HAP-1 (cell line): ENCODE measurements at regions not wholly inside any gene's neighbourhood (a gene's known extent, or its start where the extent isn't known, plus 50 kb on each side); places are given as distances from the start of the nearest gene placed in this dataset.

ENCODE experiments used
- DNase-seq, 2 experiments: peaks; one replicate each; pipeline ENCODE4 v3.0.0-alpha.2; 2016 to 2020; ENCODE audit warnings: low spot score in 2 of 2
- H3K27me3 ChIP-seq: fragments of 250-450 bp; sonication (Bioruptor Pico); 2 replicates; pipeline ENCODE4 v1.5.1; 2020; ENCODE audit warnings: low read depth, mild to moderate bottlenecking, moderate library complexity
- H3K36me3 ChIP-seq: fragments of 250-450 bp; sonication (Bioruptor Pico); replicated peaks from 2 replicates; pipeline ENCODE4 v1.5.1; 2020; ENCODE audit warnings: mild to moderate bottlenecking
- H3K4me1 ChIP-seq: fragments of 250-450 bp; sonication (Bioruptor Pico); 2 replicates; pipeline ENCODE4 v1.5.1; 2020; ENCODE audit warnings: mild to moderate bottlenecking
- H3K4me3 ChIP-seq: fragments of 250-450 bp; sonication (Bioruptor Pico); 2 replicates; pipeline ENCODE4 v1.5.1; 2020; ENCODE audit warnings: mild to moderate bottlenecking, moderate library complexity
- H3K9me3 ChIP-seq: fragments of 250-450 bp; sonication (Bioruptor Pico); 2 replicates; pipeline ENCODE4 v1.5.1; 2020; ENCODE audit warnings: mild to moderate bottlenecking, moderate library complexity
- in situ Hi-C: fragments of 300-500 bp; cut with MboI; formaldehyde crosslinking; loops from 3 replicates; pipeline ENCODE4 v1.14.3; 2020; ENCODE audit warnings: low sequenced_read_pairs, inconsistent platforms, mixed read lengths

DNA sequence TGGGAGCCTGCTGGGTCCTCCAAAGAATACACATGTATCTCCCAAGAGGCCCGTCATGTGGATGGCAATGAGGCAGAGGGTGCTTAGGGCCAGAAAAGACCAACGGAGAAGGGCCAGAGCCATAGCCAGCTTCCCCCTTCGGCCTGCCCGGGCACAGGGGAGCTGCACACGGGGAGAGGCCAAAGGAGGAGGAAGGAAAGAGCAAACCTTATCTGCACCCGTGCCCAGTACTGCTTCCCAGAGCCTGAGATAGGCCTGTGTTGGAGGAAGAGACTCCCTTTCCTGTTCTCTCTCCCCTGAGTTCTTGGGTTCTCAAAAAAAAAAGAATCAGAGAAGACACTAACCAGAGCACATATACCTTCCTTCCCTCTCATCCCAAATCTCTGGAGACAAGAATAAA is 250.3 kb downstream of the ANAPC1 start:
- in situ Hi-C loops = no loop called here
- no peak overlapping the region for H3K4me3 ChIP-seq
- H3K36me3 ChIP-seq = no peaks in the 10 kb centered on the region
- peaks cover 5% of the 10 kb centered on the region; the same call in 1 of the 2 replicates for H3K27me3 ChIP-seq
- no peak for DNase-seq
- no peaks in the 10 kb centered on the region for H3K9me3 ChIP-seq
- H3K4me1 ChIP-seq = no peaks in the 10 kb centered on the region

DNA sequence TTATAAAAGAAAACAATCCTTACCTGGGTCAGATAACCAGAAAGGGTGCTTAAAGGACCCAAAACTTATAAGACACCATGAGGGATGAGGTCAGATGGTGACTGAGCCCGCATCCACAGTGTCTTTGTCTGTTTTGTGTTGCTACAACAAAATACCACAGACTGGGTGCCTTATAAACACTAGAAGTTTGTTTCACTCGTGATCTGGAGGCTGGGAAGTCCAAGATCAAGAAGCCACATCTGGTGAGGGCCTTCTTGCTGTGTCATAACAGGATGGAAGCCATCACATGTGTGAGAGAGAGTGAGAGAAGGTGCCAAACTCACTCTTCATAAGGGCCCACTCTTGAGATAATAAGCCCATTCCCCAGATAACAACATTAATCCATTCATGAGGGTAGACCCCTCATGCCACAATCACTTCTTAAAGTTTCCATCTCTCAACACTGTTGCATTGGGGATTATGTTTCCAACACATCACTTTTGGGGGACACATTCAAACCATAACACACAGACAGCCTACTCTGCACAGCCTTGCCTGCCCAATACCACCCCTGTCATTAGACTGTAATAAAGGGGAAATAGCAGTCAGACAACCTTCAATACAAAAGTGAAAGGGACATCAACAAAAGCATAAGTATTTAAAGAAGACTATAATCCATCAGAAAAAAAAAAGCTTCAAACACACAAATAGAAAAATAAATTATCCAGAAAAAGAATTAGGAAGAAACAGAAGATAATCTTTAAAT is 249.8 kb downstream of the ANAPC1 start:
- in situ Hi-C loops = no loop called here
- no peak overlapping the region for H3K4me3 ChIP-seq
- no peak for DNase-seq
- H3K4me1 ChIP-seq = no peaks in the 10 kb centered on the region
- H3K9me3 ChIP-seq = no peaks in the 10 kb centered on the region
- H3K36me3 ChIP-seq = no peaks in the 10 kb centered on the region
- peaks cover 5% of the 10 kb centered on the region; the same call in 1 of the 2 replicates for H3K27me3 ChIP-seq

DNA sequence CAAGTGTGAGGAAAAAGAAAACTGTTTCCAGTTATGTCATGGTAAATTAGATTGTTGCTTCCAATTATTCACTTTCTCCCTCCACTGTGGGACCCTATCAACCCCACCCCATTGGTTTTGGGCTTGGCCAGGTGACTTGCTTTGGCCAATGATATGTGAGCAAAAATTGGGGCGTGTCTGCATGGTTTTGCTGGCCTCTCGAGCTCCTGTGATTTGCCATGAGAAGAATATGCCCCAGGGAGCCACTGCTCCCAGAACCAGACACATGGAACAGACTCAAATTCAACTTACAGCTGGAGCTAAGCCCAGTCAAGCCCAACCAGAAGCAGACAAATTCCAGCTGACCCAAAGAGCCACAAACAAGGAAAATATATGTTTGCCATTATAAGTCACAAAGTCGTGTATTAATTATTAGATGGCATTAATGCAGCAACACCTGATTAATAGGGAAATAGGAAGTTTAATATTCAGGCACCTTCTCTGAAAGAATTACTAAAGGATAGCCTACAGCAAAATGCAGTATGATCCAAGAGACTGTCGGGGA is 248.9 kb downstream of the ANAPC1 start:
- H3K27me3 ChIP-seq = peaks cover 5% of the 10 kb centered on the region; the same call in 1 of the 2 replicates
- no peak for DNase-seq
- no peaks in the 10 kb centered on the region for H3K36me3 ChIP-seq
- no peak overlapping the region for H3K4me3 ChIP-seq
- in situ Hi-C loops = no loop called here
- no peaks in the 10 kb centered on the region for H3K4me1 ChIP-seq
- no peaks in the 10 kb centered on the region for H3K9me3 ChIP-seq

DNA sequence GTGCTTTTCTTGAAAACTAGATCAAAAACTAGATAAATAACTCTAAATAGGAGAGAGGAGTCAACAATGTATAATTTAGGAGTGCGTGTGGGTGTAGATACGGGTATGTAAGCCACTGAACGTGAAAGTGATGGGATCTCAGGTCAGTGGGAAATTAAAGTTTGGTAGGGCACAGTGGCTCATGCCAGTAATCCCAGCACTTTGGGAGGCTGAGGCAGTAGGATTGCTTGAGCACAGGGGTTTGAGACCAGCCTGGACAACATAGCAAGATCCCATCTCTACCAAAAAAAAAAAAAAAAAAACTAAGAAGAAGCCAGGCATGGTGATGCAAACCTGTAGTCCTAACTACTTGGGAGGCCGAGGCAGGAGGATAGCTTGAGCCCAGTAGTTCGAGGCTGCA is 247.1 kb downstream of the ANAPC1 start:
- Histone ChIP-seq H3K4me1 (no peaks in the 10 kb centered on the region), H3K4me3 (no peak overlapping the region), H3K36me3 (no peaks in the 10 kb centered on the region), H3K27me3 (peaks cover 5% of the 10 kb centered on the region; the same call in 1 of the 2 replicates), H3K9me3 (no peaks in the 10 kb centered on the region)
- in situ Hi-C loops = no loop called here
- DNase-seq = no peak

DNA sequence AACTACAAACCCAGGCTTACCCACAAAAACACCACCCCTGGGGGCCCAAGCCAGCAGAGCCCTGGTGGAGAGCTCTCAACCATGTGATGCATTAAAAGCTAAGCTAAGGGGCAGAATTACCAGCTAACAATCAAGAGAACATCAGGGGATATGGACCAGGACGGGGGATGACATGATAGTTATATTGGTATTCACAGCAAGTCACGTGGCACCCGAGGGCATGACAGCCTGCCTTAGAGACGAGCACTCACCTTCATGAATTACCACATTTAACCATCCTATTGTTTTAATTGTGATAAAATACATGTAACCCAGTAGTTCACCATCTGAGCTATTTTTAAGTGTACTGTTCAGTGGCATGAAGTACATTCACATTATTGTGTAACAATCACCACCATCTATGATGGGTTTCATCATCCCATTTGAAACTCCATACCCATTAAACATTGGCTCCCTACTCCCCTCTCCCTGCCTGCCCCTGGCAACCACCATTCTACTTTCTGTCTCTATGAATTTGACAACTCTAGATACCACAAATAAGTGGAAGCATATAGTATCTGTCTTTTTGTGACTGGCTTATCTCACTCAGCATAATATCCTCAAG is 245.6 kb downstream of the ANAPC1 start:
- Histone ChIP-seq H3K4me3 (no peak overlapping the region), H3K4me1 (no peaks in the 10 kb centered on the region), H3K27me3 (peaks cover 5% of the 10 kb centered on the region; the same call in 1 of the 2 replicates), H3K36me3 (no peaks in the 10 kb centered on the region), H3K9me3 (no peaks in the 10 kb centered on the region)
- in situ Hi-C loops = no loop called here
- DNase-seq = no peak

DNA sequence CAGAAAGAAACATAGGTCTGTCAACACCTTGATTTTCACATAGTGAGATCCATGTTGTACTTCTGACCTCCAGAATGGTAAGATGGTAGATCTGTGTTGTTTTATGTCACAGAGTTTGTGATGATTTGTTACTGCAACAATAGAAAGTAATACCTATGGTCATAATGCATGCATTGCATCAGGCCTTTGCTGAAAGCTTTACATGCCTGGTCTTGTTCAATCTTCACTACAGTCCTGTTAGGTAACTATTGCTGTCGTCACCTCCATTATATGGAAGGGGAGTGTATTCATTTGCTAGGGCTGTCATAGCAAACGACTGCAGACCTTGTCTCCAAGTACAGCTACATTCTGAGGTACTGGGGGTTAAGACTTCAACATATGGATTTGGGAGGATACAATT is 243.5 kb downstream of the ANAPC1 start:
- in situ Hi-C loops = no loop called here
- H3K36me3 ChIP-seq = no peaks in the 10 kb centered on the region
- no peak for DNase-seq

DNA sequence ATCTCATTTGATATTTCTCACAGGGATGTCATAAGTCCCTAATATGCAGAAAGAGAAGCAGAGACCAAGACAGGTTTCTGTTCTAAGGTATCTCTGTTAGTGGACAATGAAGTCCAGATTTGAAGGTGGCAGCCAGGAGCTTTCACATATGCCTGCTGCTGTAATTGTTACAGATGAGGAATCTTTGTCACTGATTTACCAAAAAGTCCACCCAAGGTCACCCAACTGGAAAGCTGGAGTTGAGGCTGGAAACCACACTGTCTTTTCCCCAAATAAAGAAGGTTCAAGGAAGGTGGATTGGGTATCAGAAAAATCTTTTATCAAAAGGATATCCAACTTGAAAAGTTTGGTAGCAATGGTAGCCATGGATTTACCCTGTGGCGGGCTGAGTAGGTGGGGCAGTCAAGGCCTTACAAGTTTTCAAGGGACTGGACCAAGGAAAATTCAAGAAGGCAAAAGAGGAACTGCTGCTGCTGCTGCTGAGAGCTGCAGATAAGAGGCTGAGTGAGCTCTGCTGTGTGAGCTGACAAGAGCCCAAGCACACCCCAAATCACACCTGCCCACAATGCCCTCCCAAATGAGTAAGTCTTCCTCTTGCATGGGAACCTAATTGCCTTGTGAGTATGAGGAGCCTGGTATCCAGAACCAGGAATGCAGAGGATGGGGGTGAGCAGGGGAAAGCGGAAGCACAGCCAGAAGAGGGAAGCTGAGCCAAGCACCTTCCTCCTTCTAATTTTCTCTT is 241.2 kb downstream of the ANAPC1 start:
- in situ Hi-C loops = no loop called here
- H3K4me3 ChIP-seq = no peak overlapping the region
- H3K4me1 ChIP-seq = no peaks in the 10 kb centered on the region
- no peaks in the 10 kb centered on the region for H3K36me3 ChIP-seq
- no peak for DNase-seq
- no peaks in the 10 kb centered on the region for H3K27me3 ChIP-seq
- no peaks in the 10 kb centered on the region for H3K9me3 ChIP-seq

More for the DNA sequence above, 243.5 kb downstream of the ANAPC1 start:
- no peaks in the 10 kb centered on the region for H3K9me3 ChIP-seq
- H3K4me3 ChIP-seq = no peak overlapping the region
- no peaks in the 10 kb centered on the region for H3K4me1 ChIP-seq
- H3K27me3 ChIP-seq = peaks cover 3% of the 10 kb centered on the region; the same call in 1 of the 2 replicates

DNA sequence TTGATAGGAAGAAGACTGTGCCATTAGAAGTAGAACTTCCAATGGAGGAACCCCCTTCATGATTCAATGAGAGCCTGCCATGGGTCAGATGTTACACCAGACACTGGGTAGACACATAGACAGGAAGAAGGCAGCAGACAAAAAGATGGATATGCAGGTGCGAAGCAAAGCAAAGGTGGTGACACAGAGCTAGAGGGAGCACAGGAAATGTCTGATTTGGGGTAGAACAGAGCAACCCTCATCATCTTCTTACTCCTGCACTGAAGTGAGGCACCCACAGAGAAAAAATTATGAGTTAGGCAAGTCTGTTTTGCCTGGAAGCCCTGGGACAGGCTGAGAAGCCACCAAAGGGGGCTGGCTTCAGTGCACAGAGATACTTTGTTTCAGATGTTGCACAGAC is 240.2 kb downstream of the ANAPC1 start:
- no peaks in the 10 kb centered on the region for H3K27me3 ChIP-seq
- no peaks in the 10 kb centered on the region for H3K9me3 ChIP-seq
- no peaks in the 10 kb centered on the region for H3K4me1 ChIP-seq
- no peak overlapping the region for H3K4me3 ChIP-seq
- DNase-seq = no peak
- in situ Hi-C loops = no loop called here
- H3K36me3 ChIP-seq = no peaks in the 10 kb centered on the region

DNA sequence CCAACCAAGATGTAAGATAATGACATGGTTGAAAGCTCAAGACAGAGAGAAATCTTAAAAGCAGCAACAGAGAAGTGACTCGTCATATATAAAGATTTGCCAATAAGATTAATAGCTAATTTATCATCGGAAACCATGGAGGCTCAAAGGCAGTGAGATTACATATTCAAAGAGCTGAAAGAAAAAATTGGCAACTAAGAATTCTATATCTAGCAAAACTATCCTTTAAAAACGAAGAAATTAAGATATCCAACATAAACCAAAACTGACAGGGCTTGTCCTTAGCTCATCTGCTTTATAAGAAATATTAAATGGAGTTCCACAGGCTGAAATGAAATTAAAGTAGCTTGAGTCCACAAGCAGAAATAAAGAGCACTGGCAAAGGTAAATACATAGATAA is 236.6 kb downstream of the ANAPC1 start:
- Histone ChIP-seq H3K4me3 (no peak overlapping the region), H3K4me1 (no peaks in the 10 kb centered on the region), H3K9me3 (no peaks in the 10 kb centered on the region), H3K36me3 (no peaks in the 10 kb centered on the region), H3K27me3 (no peaks in the 10 kb centered on the region)
- in situ Hi-C loops = no loop called here
- no peak for DNase-seq

DNA sequence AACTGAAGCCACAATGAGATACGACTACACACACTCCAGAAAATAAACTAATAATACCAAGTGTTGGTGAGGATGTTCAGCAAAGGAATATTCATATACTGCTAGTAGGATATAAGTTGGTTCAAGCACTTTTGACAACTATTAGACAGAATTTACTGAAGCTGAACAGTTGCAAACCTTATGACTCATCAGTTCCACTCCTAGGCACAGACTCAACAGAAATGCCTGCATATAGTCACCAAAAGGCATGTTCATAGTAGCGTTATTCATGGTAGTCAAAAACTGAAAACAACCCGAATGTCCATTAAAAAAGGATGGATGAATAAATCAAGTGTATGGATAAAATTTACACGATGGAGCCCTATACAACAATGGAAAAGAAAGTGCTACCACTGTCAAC is 232.0 kb downstream of the ANAPC1 start:
- H3K9me3 ChIP-seq = no peaks in the 10 kb centered on the region
- no peaks in the 10 kb centered on the region for H3K27me3 ChIP-seq
- H3K36me3 ChIP-seq = no peaks in the 10 kb centered on the region
- H3K4me3 ChIP-seq = no peak overlapping the region
- DNase-seq = no peak
- no peaks in the 10 kb centered on the region for H3K4me1 ChIP-seq
- in situ Hi-C loops = no loop called here

DNA sequence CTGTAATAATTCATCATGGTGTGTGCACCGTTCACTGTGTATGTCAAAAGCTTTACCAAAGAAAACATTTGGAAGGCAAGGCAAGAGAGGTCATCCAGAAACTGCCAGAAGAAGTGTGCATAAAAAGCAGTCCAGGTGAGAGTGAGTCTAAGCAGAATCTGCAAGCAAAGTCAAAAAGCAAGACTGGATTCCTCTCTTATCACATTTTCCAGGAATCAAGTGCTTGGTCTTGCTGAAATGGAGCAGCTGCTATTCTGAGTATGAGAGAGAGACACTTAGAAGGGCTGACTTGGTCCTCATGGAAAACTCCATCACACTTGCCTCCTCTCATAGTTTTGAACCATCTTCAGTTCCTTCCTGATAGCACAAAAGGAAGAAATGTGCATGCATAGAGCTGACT is 231.3 kb downstream of the ANAPC1 start:
- no peaks in the 10 kb centered on the region for H3K4me1 ChIP-seq
- DNase-seq = no peak
- H3K36me3 ChIP-seq = no peaks in the 10 kb centered on the region
- no peaks in the 10 kb centered on the region for H3K9me3 ChIP-seq
- in situ Hi-C loops = no loop called here
- H3K4me3 ChIP-seq = no peak overlapping the region
- no peaks in the 10 kb centered on the region for H3K27me3 ChIP-seq

DNA sequence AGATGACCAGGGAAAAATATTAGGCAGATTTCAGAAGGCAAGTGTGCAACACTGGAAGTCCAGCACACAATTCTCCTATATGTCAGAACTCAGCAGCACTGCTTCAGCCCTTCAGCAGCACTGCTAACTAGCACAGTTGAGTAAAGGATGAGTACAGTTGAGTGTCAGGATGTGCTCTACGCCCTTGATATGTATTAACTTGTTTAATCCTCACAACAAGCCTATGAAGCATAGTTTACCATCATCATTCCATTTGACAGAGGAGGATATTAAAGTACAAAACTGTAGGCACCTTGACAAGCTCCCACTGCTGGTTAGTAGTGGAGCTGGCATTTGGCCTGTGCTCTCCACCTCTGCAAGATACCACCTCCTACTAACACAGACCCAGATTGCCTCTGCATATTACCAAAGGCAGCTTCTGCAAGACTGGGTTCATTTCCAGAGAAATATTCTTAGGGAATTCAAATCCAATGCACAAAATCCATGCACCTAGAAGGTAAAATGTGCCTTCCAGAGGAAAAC is 230.8 kb downstream of the ANAPC1 start:
- Histone ChIP-seq H3K4me1 (no peaks in the 10 kb centered on the region), H3K27me3 (no peaks in the 10 kb centered on the region), H3K9me3 (no peaks in the 10 kb centered on the region), H3K4me3 (no peak overlapping the region), H3K36me3 (no peaks in the 10 kb centered on the region)
- in situ Hi-C loops = no loop called here
- no peak for DNase-seq

DNA sequence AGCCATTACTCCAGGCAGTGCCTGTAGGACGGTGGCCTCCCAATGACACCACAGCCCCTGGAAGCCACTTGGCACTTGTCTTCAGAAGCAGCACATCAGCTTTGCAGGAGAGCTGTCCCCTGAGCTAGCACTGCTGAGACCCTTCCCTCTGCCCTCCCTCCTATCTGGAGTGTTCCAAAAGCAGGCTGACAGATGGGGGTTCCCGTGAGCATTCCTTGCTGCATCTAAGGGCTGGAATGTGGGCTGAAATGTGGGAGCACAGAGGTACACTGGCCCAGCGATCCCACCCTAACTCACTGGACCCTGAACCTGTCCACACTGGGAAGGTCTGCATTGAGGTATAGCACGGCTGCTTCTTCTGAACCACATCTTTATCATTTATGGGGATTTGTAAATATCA is 230.1 kb downstream of the ANAPC1 start:
- H3K4me1 ChIP-seq = no peaks in the 10 kb centered on the region
- in situ Hi-C loops = no loop called here

DNA sequence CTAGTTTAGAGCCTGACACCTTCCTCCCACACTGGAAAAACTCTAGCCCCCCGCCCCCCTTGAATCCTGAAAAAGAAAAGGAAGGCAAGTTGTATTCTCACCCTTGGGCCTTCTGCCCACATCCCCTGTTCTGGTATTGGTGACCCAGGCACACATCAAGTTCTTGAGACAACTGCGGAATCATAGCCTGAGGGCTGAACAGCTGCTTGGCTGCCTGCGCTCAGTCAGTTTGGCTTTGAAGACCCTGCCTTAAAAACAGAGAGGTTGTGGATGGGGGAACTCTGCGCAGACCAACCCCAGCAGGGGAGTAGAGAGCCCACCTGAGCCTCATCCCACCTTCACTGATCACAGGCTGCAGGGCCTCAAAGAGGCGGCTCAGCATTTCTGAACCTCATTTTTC is 229.2 kb downstream of the ANAPC1 start:
- Histone ChIP-seq H3K4me3 (no peak overlapping the region), H3K9me3 (no peaks in the 10 kb centered on the region), H3K27me3 (no peaks in the 10 kb centered on the region), H3K36me3 (no peaks in the 10 kb centered on the region), H3K4me1 (no peaks in the 10 kb centered on the region)
- in situ Hi-C loops = no loop called here
- no peak for DNase-seq

More for the DNA sequence above, 230.1 kb downstream of the ANAPC1 start:
- H3K4me3 ChIP-seq = no peak overlapping the region
- no peaks in the 10 kb centered on the region for H3K36me3 ChIP-seq
- H3K9me3 ChIP-seq = no peaks in the 10 kb centered on the region
- no peaks in the 10 kb centered on the region for H3K27me3 ChIP-seq
- no peak for DNase-seq
